SU-DHL-6 (cell line): ENCODE measurements at regions not wholly inside any gene's neighbourhood (a gene's known extent, or its start where the extent isn't known, plus 50 kb on each side); places are given as distances from the start of the nearest gene placed in this dataset.

Source experiments
- H2AFZ ChIP-seq: fragments of 200-600 bp; sonication (generic); 2 replicates; pipeline ENCODE4 v1.6.1; 2014; ENCODE audit warnings: low read depth, mild to moderate bottlenecking, moderate library complexity, mixed read lengths, antibody characterized with exemption, low read length; ENCODE audit not compliant: severe bottlenecking
- H3F3A ChIP-seq: fragments of 200-600 bp; shearing (Covaris generic); 2 replicates; pipeline ENCODE4 v1.6.0; 2016; ENCODE audit warnings: antibody characterized with exemption, mild to moderate bottlenecking; ENCODE audit not compliant: insufficient read depth
- H3K27ac ChIP-seq: fragments of 200-600 bp; sonication (generic); 2 replicates; pipeline ENCODE4 v1.5.1; 2016; ENCODE audit warnings: low read depth, mild to moderate bottlenecking, low read length, moderate library complexity, mixed read lengths
- H3K27me3 ChIP-seq: fragments of 200-600 bp; sonication (generic), shearing (Covaris generic); 2 replicates; pipeline ENCODE4 v1.6.0; 2014; ENCODE audit warnings: mild to moderate bottlenecking, low read length
- H3K36me3 ChIP-seq: fragments of 200-600 bp; sonication (generic); 2 replicates; pipeline ENCODE4 v1.6.1; 2014; ENCODE audit warnings: mild to moderate bottlenecking, low read length, mixed read lengths
- H3K4me2 ChIP-seq: fragments of 300-600, 200-600 bp; shearing (Covaris generic), sonication (generic); 2 replicates; pipeline ENCODE4 v1.6.0; 2014; ENCODE audit warnings: low read length, low read depth, mild to moderate bottlenecking; ENCODE audit not compliant: poor library complexity, severe bottlenecking
- H3K4me3 ChIP-seq: fragments of 200-600 bp; sonication (generic); 2 replicates; pipeline ENCODE4 v1.5.1; 2014; ENCODE audit warnings: antibody characterized with exemption, low read length, mild to moderate bottlenecking, mixed read lengths; ENCODE audit not compliant: insufficient read depth, poor library complexity, severe bottlenecking
- H3K79me2 ChIP-seq: fragments of 200-600 bp; sonication (generic); 2 replicates; pipeline ENCODE4 v1.6.1; 2014; ENCODE audit warnings: mild to moderate bottlenecking, low read length, moderate library complexity; ENCODE audit not compliant: insufficient read depth
- H3K9ac ChIP-seq: fragments of 200-600 bp; sonication (generic); 2 replicates; pipeline ENCODE4 v1.7.0; 2014; ENCODE audit warnings: mild to moderate bottlenecking, low read length
- H3K9me2 ChIP-seq: fragments of 200-600 bp; sonication (generic); replicated peaks from 2 replicates; pipeline ENCODE4 v1.6.1; 2014; ENCODE audit warnings: low read length; ENCODE audit not compliant: insufficient read depth
- H3K9me3 ChIP-seq: fragments of 200-600 bp; sonication (generic); 2 replicates; pipeline ENCODE4 v1.6.1; 2014; ENCODE audit warnings: low read length, mixed read lengths; ENCODE audit not compliant: insufficient read depth
- H4K20me1 ChIP-seq: fragments of 200-600 bp; sonication (generic); 2 replicates; pipeline ENCODE4 v1.6.1; 2014; ENCODE audit warnings: low read depth, mild to moderate bottlenecking, antibody characterized with exemption, low read length, moderate library complexity, mixed read lengths
- EZH2phosphoT487 ChIP-seq: fragments of 200-600 bp; sonication (generic), shearing (Covaris generic); conservative IDR thresholded peaks from 2 replicates; pipeline ENCODE4 v1.6.1; 2018; ENCODE audit warnings: mild to moderate bottlenecking, antibody characterized with exemption, low read length, moderate library complexity, mixed read lengths
- TF ChIP-seq, protein P1 (sequence below): fragments of 200-600 bp; sonication (generic); IDR thresholded peaks from one replicate; pipeline ENCODE4 v1.5.1; 2017; ENCODE audit warnings: antibody characterized with exemption, mild to moderate bottlenecking, low read length, moderate library complexity; ENCODE audit not compliant: insufficient read depth, poor library complexity, severe bottlenecking

DNA sequence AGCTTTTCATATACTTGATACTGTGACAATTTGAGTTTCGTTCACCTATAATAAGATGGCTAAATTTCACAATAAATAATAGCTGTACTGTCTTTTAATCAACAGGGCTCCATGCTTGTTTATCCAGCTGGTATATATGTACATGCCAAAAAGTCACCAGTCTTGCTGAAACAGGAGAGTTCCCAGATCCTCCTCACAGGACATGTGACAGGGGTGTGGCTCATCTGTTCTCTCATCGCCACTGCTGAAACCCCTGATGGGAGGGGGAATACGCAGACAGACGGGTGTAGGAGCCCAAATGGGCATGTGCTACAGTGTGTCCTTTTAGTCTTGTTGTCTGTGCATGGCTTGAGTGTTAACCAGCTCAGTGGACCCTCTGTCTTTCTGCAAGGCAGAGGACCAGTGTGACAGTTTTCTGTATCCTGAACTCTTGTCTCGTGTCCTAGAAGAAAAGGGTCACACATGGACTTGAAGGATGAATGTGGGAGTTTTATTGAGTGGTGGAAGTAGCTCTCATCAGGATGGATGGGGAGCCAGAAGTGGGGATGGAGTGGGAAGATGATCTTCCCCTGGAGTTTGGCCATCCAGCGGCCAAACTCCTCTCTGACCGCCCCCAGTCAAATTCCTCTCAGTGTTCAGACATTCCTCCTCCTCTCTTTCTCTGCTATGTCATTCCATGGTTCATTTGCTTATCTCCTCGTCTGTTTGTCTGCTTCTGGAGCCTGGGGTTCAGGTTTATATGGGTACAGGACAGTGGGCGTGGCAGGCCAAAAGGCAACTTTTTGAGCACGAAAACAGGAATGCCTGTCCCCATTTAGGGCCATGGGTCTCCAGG lies 113.1 kb upstream of the NECTIN3 start:
- Histone ChIP-seq H3K79me2 (no peaks in the 10 kb centered on the region), H3K4me2 (no peak overlapping the region), H2AFZ (no peak overlapping the region), H4K20me1 (no peaks in the 10 kb centered on the region), H3K27ac (no peak overlapping the region), H3K4me3 (no peak overlapping the region), H3K36me3 (no peaks in the 10 kb centered on the region), H3K9ac (no peak overlapping the region), H3F3A (no peaks in the 10 kb centered on the region), H3K9me2 (no peaks in the 10 kb centered on the region), H3K9me3 (no peaks in the 10 kb centered on the region), H3K27me3 (no peaks in the 10 kb centered on the region)
- no peak for TF ChIP-seq EZH2phosphoT487
- TF ChIP-seq, protein P1, sequence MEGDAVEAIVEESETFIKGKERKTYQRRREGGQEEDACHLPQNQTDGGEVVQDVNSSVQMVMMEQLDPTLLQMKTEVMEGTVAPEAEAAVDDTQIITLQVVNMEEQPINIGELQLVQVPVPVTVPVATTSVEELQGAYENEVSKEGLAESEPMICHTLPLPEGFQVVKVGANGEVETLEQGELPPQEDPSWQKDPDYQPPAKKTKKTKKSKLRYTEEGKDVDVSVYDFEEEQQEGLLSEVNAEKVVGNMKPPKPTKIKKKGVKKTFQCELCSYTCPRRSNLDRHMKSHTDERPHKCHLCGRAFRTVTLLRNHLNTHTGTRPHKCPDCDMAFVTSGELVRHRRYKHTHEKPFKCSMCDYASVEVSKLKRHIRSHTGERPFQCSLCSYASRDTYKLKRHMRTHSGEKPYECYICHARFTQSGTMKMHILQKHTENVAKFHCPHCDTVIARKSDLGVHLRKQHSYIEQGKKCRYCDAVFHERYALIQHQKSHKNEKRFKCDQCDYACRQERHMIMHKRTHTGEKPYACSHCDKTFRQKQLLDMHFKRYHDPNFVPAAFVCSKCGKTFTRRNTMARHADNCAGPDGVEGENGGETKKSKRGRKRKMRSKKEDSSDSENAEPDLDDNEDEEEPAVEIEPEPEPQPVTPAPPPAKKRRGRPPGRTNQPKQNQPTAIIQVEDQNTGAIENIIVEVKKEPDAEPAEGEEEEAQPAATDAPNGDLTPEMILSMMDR, result no peak

DNA sequence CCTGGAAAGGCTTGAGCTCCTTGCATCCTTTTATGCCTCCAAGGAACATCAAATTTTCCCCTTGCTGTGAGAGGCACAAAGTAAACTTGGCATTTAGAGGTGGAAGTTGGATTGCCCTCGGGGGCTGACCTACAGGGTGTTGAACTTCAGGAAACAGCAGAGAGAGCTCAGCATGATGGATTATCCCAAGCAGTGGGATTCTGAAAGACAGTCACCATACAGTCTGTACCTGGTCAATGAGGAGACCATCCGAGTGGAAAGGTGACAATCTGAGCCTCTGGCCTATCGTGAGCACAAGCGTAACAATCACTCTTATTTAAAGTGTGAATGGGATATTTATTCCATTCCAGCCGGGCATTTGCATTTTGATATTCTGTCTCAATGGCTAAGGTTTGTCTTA lies 105.6 kb upstream of the NECTIN3 start:
- Histone ChIP-seq H4K20me1 (no peaks in the 10 kb centered on the region), H2AFZ (no peak overlapping the region), H3K4me2 (no peak overlapping the region)

DNA sequence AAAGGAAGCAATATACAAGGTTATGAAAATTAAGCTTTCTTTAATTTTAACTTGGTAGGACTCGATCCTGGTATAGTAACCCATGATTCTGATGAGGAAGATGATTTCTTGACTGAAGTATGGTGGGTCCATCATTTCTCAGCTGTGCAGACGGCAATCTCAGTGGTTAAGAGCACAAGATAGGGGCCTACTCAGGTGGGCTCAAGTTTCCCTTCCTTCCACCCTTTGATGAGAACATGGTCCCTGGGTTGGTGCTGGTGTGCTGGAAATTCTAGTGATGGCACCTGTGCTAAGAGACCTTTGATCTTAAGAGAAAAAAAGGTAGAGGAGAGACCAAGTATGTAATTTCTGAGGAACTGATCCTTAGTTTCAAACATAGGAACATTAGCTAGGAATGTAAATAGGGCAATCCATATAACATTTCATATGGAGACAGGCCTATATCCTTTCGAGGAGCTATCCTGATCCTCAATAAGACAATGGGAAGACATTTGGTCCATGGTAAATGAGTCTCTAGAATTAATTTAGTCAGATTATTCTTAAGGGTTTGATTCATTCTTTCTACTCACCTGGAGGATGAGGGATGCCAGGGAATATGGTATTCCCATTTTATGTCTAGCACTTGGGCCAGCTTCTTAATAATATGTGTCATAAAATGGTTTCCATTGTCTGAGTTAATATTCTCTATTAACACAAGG lies 104.5 kb upstream of the NECTIN3 start:
- H3K79me2 ChIP-seq, result no peaks in the 10 kb centered on the region
- H3K9me3 ChIP-seq, result no peaks in the 10 kb centered on the region
- H3K4me2 ChIP-seq, result no peak overlapping the region
- H3K9ac ChIP-seq, result no peak overlapping the region
- no peaks in the 10 kb centered on the region for H3F3A ChIP-seq
- TF ChIP-seq EZH2phosphoT487, result no peak
- TF ChIP-seq, protein P1, result no peak
- no peak overlapping the region for H2AFZ ChIP-seq
- H3K27ac ChIP-seq, result no peak overlapping the region
- H3K4me3 ChIP-seq, result no peak overlapping the region
- H3K9me2 ChIP-seq, result no peaks in the 10 kb centered on the region
- H4K20me1 ChIP-seq, result no peaks in the 10 kb centered on the region
- H3K36me3 ChIP-seq, result no peaks in the 10 kb centered on the region
- no peaks in the 10 kb centered on the region for H3K27me3 ChIP-seq

More for the DNA sequence above, 105.6 kb upstream of the NECTIN3 start:
- Histone ChIP-seq H3K36me3 (no peaks in the 10 kb centered on the region), H3K9me2 (no peaks in the 10 kb centered on the region), H3K27me3 (no peaks in the 10 kb centered on the region), H3K4me3 (no peak overlapping the region), H3K79me2 (no peaks in the 10 kb centered on the region), H3K27ac (no peak overlapping the region), H3K9me3 (no peaks in the 10 kb centered on the region), H3F3A (no peaks in the 10 kb centered on the region), H3K9ac (no peak overlapping the region)
- TF ChIP-seq EZH2phosphoT487, result no peak
- TF ChIP-seq, protein P1, result no peak
